Liver (tissue), 2 donors: ENCODE measurements at regions not wholly inside any gene's neighbourhood (a gene's known extent, or its start where the extent isn't known, plus 50 kb on each side); places are given as distances from the start of the nearest gene placed in this dataset.

Experiments used
- CTCF ChIP-seq: fragments of 150-350 bp; IDR thresholded peaks from 2 replicates; pipeline ENCODE4 v1.5.1; 2017; ENCODE audit warnings: improper control_type of control experiment, low read depth, low read length; ENCODE audit not compliant: missing input control
- MAX ChIP-seq: IDR thresholded peaks from 2 replicates; pipeline ENCODE4 v1.6.1; 2016; ENCODE audit warnings: antibody characterized with exemption
- donor health status: healthy.

GRCh38 chr14:83757916-83758315 is 1772.0 kb upstream of the FLRT2 start:
- TF ChIP-seq CTCF (no peak), MAX (no peak)
